ENCODE measurements at regions not wholly inside any gene's neighbourhood (a gene's known extent, or its start where the extent isn't known, plus 50 kb on each side); places are given as distances from the start of the nearest gene placed in this dataset.

GRCh38 chr22:48270731-48271130 lies 1508.3 kb downstream of the TBC1D22A start:
- TF ChIP-seq, protein P1, sequence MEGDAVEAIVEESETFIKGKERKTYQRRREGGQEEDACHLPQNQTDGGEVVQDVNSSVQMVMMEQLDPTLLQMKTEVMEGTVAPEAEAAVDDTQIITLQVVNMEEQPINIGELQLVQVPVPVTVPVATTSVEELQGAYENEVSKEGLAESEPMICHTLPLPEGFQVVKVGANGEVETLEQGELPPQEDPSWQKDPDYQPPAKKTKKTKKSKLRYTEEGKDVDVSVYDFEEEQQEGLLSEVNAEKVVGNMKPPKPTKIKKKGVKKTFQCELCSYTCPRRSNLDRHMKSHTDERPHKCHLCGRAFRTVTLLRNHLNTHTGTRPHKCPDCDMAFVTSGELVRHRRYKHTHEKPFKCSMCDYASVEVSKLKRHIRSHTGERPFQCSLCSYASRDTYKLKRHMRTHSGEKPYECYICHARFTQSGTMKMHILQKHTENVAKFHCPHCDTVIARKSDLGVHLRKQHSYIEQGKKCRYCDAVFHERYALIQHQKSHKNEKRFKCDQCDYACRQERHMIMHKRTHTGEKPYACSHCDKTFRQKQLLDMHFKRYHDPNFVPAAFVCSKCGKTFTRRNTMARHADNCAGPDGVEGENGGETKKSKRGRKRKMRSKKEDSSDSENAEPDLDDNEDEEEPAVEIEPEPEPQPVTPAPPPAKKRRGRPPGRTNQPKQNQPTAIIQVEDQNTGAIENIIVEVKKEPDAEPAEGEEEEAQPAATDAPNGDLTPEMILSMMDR (IDR thresholded peaks at IDR 0.05) = no peak
- DNase-seq (ENCODE audit: low spot score) (no peak), ATAC-seq (ENCODE audit: low FRiP score) (no peak)

GRCh38 chr22:48268771-48269552 lies 1506.5 kb downstream of the TBC1D22A start:
- no peak for DNase-seq (ENCODE audit: low spot score)
- no peak for ATAC-seq (ENCODE audit: low FRiP score)
- TF ChIP-seq, protein P1 (IDR thresholded peaks at IDR 0.05) = no peak

DNA sequence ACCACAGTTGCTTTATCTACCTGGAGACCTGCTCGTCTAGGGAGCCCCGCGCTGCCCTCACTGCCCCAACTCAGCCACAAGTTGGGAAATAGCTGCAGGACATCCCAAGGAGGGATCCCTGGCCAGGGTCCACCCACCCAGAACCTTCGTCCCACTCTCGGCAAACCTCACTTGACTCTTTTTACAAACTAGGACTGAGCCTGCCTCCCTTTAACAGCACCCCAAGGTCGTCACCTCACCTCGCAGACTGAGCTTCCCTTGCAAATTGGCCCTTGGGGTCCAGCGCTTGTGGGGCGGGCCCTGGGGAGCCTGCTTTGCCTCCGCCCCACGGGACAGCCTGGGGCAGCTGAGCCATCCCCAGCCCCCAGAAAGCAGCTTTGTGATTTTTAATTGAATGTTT lies 1505.8 kb downstream of the TBC1D22A start:
- TF ChIP-seq, protein P1 (IDR thresholded peaks at IDR 0.05) = no peak
- no peak for DNase-seq (ENCODE audit: low spot score)
- no peak for ATAC-seq (ENCODE audit: low FRiP score)

- no peak for ATAC-seq (ENCODE audit: low FRiP score)
- DNase-seq (ENCODE audit: low spot score) = no peak
- TF ChIP-seq, protein P1 (IDR thresholded peaks at IDR 0.05) = no peak
These were observed 1505.2 kb downstream of the TBC1D22A start for GRCh38 chr22:48267681-48268080.

- TF ChIP-seq, protein P1 (IDR thresholded peaks at IDR 0.05) = no peak
- DNase-seq (ENCODE audit: low spot score) = no peak
- no peak for ATAC-seq (ENCODE audit: low FRiP score)
These were observed 1502.7 kb downstream of the TBC1D22A start for GRCh38 chr22:48265000-48265625.

DNA sequence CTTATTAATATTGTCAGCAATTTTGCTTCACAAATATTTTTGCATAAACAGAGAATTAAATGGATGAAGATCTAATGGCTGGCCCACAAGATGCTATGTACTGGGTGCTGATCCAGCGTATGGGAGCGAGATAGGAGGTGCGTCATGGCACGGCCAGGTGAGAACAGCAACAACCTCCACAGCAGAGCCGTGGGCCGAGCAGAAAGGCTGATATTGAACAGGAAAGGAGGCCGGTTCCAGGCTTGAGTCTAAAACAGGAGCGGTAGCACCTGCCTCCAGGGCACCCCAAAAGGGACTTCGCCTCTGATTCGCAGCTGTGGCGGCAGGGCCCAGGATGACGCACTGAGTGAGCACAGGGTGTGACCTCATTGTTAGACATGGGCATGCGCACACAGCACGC lies 1502.1 kb downstream of the TBC1D22A start:
- TF ChIP-seq, protein P1 (IDR thresholded peaks at IDR 0.05) = no peak
- DNase-seq (ENCODE audit: low spot score) = no peak

More for the DNA sequence above, 1502.1 kb downstream of the TBC1D22A start:
- ATAC-seq (ENCODE audit: low FRiP score) = no peak

Measured in omental fat pad (tissue), 3 donors.